Liver (tissue), 8 donors: ENCODE measurements at regions not wholly inside any gene's neighbourhood (a gene's known extent, or its start where the extent isn't known, plus 50 kb on each side); places are given as distances from the start of the nearest gene placed in this dataset.

Experiments used
- DNase-seq: peaks from one replicate; pipeline ENCODE4 v3.0.0-alpha.2; 2017; ENCODE audit warnings: low spot score
- H3K27ac ChIP-seq, 2 donors: one replicate each; pipeline ENCODE4 v1.7.0; 2013; ENCODE audit warnings: inconsistent platforms in 2 of 2, low read length in 2 of 2, control low read depth in 1 of 2, low read depth in 1 of 2, mild to moderate bottlenecking in 1 of 2
- H3K27me3 ChIP-seq, 4 donors: one replicate each; pipeline versions ENCODE4 v1.6.1 to v1.7.0; 2013; ENCODE audit warnings: low read length in 3 of 4, inconsistent platforms in 1 of 4, mild to moderate bottlenecking in 1 of 4, moderate library complexity in 1 of 4; ENCODE audit not compliant: control insufficient read depth in 4 of 4, insufficient read depth in 4 of 4
- H3K36me3 ChIP-seq, 4 donors: one replicate each; pipeline versions ENCODE4 v1.6.1 to v1.7.0; 2013; ENCODE audit warnings: low read length in 3 of 4, mild to moderate bottlenecking in 3 of 4, low read depth in 1 of 4, moderate library complexity in 1 of 4; ENCODE audit not compliant: control insufficient read depth in 4 of 4, insufficient read depth in 3 of 4
- H3K4me1 ChIP-seq, 4 donors: one replicate each; pipeline versions ENCODE4 v1.6.1 to v1.7.0; 2013; ENCODE audit warnings: low read length in 3 of 4, mild to moderate bottlenecking in 3 of 4, moderate library complexity in 1 of 4; ENCODE audit not compliant: control insufficient read depth in 4 of 4, insufficient read depth in 4 of 4
- H3K4me3 ChIP-seq, 3 donors: one replicate each; pipeline versions ENCODE4 v1.6.1 to v1.7.0; 2013; ENCODE audit warnings: low read length in 3 of 3, control low read depth in 1 of 3, low read depth in 1 of 3, mild to moderate bottlenecking in 1 of 3
- H3K9ac ChIP-seq, 2 donors: one replicate each; pipeline ENCODE4 v1.7.0; 2013; ENCODE audit warnings: low read length in 2 of 2, mild to moderate bottlenecking in 2 of 2, moderate library complexity in 2 of 2, control low read depth in 1 of 2, low read depth in 1 of 2
- H3K9me3 ChIP-seq, 4 donors: one replicate each; pipeline versions ENCODE4 v1.6.1 to v1.7.0; 2013; ENCODE audit warnings: low read length in 3 of 4; ENCODE audit not compliant: control insufficient read depth in 4 of 4
- CTCF ChIP-seq: fragments of 150-350 bp; IDR thresholded peaks from 2 replicates; pipeline ENCODE4 v1.5.1; 2017; ENCODE audit warnings: improper control_type of control experiment, low read depth, low read length; ENCODE audit not compliant: missing input control
- EGR1 ChIP-seq, 2 donors: IDR thresholded peaks; 2 replicates each; pipeline ENCODE4 v1.6.1; 2016 to 2018; ENCODE audit warnings: antibody characterized with exemption in 2 of 2, low read depth in 2 of 2
- FOXA1 ChIP-seq: IDR thresholded peaks from 2 replicates; pipeline ENCODE4 v1.6.1; 2016; ENCODE audit warnings: antibody characterized with exemption
- FOXA2 ChIP-seq: IDR thresholded peaks from 2 replicates; pipeline ENCODE4 v1.6.1; 2016; ENCODE audit warnings: antibody characterized with exemption
- GABPA ChIP-seq, 2 donors: IDR thresholded peaks in 1 of 2; conservative IDR thresholded peaks in 1 of 2; 2 replicates each; pipeline ENCODE4 v1.6.1; 2016; ENCODE audit warnings: antibody characterized with exemption in 2 of 2, mild to moderate bottlenecking in 1 of 2, moderate library complexity in 1 of 2
- HNF4A ChIP-seq, 2 donors: conservative IDR thresholded peaks; 2 replicates each; pipeline ENCODE4 v1.6.1; 2016; ENCODE audit warnings: antibody characterized with exemption in 2 of 2, mild to moderate bottlenecking in 2 of 2
- HNF4G ChIP-seq: IDR thresholded peaks from 2 replicates; pipeline ENCODE4 v1.6.1; 2016; ENCODE audit warnings: antibody characterized with exemption
- JUND ChIP-seq, 2 donors: IDR thresholded peaks; 2 replicates each; pipeline ENCODE4 v1.6.1; 2016; ENCODE audit warnings: antibody characterized with exemption in 2 of 2
- NR2F2 ChIP-seq: IDR thresholded peaks from 2 replicates; pipeline ENCODE4 v1.6.1; 2016; ENCODE audit warnings: antibody characterized with exemption
- RAD21 ChIP-seq, 2 donors: IDR thresholded peaks; 2 replicates each; pipeline ENCODE4 v1.6.1; 2016; ENCODE audit warnings: antibody characterized with exemption in 2 of 2, mild to moderate bottlenecking in 2 of 2
- REST ChIP-seq: IDR thresholded peaks from 2 replicates; pipeline ENCODE4 v1.6.1; 2016; ENCODE audit warnings: antibody characterized with exemption, mild to moderate bottlenecking
- RXRA ChIP-seq, 2 donors: IDR thresholded peaks; 2 replicates each; pipeline ENCODE4 v1.6.1; 2017 to 2018; ENCODE audit warnings: antibody characterized with exemption in 2 of 2, mild to moderate bottlenecking in 1 of 2
- SP1 ChIP-seq: IDR thresholded peaks from 2 replicates; pipeline ENCODE4 v1.6.1; 2018; ENCODE audit warnings: antibody characterized with exemption, mild to moderate bottlenecking
- TAF1 ChIP-seq: conservative IDR thresholded peaks from 2 replicates; pipeline ENCODE4 v1.6.1; 2016; ENCODE audit warnings: antibody characterized with exemption, mild to moderate bottlenecking
- YY1 ChIP-seq: IDR thresholded peaks from 2 replicates; pipeline ENCODE4 v1.6.1; 2016; ENCODE audit warnings: antibody characterized with exemption, mild to moderate bottlenecking
- ZBTB33 ChIP-seq: IDR thresholded peaks from 2 replicates; pipeline ENCODE4 v1.6.1; 2016; ENCODE audit warnings: antibody characterized with exemption
- WGBS: extraction: QIAGEN DNeasy Blood & Tissue Kit; methylation state at CpG from one replicate; pipeline ENCODE4 v1.1.7; 2013; 5-methylcytosine and 5-hydroxymethylcytosine counted together
- TF ChIP-seq, protein P1 (sequence below): IDR thresholded peaks from 2 replicates; pipeline ENCODE4 v1.6.1; 2016; ENCODE audit warnings: antibody characterized with exemption
- TF ChIP-seq, protein P2 (sequence below): IDR thresholded peaks from 2 replicates; pipeline ENCODE4 v1.6.1; 2016; ENCODE audit warnings: antibody characterized with exemption
- donor health status: healthy.
- donor health status: healthy.
- donor health status: healthy.
- donor health status: healthy.
- donor health status: healthy.

GRCh38 chr17:22268214-22268911 lies 576.0 kb downstream of the KCNJ18 start:
- no peaks in the 10 kb centered on the region for H3K27me3 ChIP-seq
- peaks cover 0 to 11% (median 5%) of the 10 kb centered on the region in 4 donors for H3K9me3 ChIP-seq
- H3K27ac ChIP-seq = no peak overlapping the region
- no peak overlapping the region for H3K4me3 ChIP-seq
- TF ChIP-seq JUND (IDR thresholded peaks at IDR 0.05) (no peak), TAF1 (no peak), HNF4A (conservative IDR thresholded peaks at IDR 0.05) (no peak), REST (no peak), RAD21 (IDR thresholded peaks at IDR 0.05) (no peak), EGR1 (IDR thresholded peaks at IDR 0.05; ENCODE audit: low read depth in 2 of 2) (no peak), RXRA (IDR thresholded peaks at IDR 0.05) (no peak), CTCF (no peak), YY1 (no peak), ZBTB33 (no peak), FOXA1 (no peak), FOXA2 (no peak), SP1 (no peak), HNF4G (no peak), NR2F2 (no peak)
- TF ChIP-seq, protein P1, sequence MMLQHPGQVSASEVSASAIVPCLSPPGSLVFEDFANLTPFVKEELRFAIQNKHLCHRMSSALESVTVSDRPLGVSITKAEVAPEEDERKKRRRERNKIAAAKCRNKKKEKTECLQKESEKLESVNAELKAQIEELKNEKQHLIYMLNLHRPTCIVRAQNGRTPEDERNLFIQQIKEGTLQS = no peak
- TF ChIP-seq, protein P2, sequence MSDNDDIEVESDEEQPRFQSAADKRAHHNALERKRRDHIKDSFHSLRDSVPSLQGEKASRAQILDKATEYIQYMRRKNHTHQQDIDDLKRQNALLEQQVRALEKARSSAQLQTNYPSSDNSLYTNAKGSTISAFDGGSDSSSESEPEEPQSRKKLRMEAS = no peak
- no peak for DNase-seq
- H3K4me1 ChIP-seq = no peaks in the 10 kb centered on the region
- H3K9ac ChIP-seq = no peak overlapping the region
- 59% methylated on average over 25 of the region's 25 CpGs for WGBS
- no peaks in the 10 kb centered on the region for H3K36me3 ChIP-seq

DNA sequence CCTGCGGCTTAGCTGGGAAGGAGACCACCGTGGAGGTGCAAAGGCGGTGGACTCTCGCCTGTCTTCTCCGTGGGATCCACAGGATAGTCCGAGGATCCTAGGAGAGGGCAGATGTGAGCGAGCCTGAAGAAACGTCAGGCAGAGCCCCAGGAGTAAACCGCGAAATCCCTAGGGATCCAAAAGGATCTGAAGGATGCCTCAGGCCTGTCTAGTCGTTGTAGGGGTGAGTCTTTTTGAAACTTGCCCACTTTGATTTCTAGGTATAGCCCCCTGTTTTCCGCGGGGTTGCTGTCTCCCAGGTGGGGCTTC lies 576.5 kb downstream of the KCNJ18 start:
- 51% methylated on average over 13 of the region's 13 CpGs for WGBS
- no peak for DNase-seq
- no peaks in the 10 kb centered on the region for H3K36me3 ChIP-seq
- no peaks in the 10 kb centered on the region for H3K4me1 ChIP-seq
- no peak overlapping the region for H3K9ac ChIP-seq
- no peak overlapping the region for H3K4me3 ChIP-seq
- no peak for TF ChIP-seq GABPA (IDR thresholded peaks at IDR 0.05 in 1 of 2, conservative IDR thresholded peaks at IDR 0.05 in 1 of 2)
- TF ChIP-seq, protein P1 = no peak
- no peak for TF ChIP-seq FOXA2
- no peak for TF ChIP-seq HNF4G
- TF ChIP-seq TAF1 = no peak
- no peak for TF ChIP-seq RXRA (IDR thresholded peaks at IDR 0.05)
- no peak for TF ChIP-seq FOXA1
- TF ChIP-seq RAD21 (IDR thresholded peaks at IDR 0.05) = no peak
- H3K27ac ChIP-seq = no peak overlapping the region
- peaks cover 0 to 9% (median 4%) of the 10 kb centered on the region in 4 donors for H3K9me3 ChIP-seq
- H3K27me3 ChIP-seq = no peaks in the 10 kb centered on the region
